ENCODE measurements at regions not wholly inside any gene's neighbourhood (a gene's known extent, or its start where the extent isn't known, plus 50 kb on each side); places are given as distances from the start of the nearest gene placed in this dataset.

DNA sequence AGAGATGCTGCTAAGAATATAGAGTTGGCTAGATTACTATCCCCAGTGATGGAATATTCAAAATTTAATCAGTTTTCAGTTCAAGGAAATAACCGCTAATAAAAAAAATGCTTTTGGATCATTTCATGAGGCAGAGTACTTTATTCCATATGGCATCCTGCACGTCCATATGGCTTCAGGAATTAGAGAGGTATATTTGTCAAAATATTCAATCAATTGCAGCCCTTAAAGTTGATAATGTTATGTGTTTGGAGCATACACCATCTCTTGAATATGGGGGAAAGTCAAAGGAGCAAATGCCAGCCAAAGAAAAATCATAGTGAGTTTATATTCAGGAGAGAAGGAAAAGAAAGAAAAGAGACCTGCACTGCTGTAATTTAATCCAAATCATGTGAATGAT lies 266.4 kb downstream of the TMEM182 start:
- no peak for DNase-seq (ENCODE audit: low spot score)

All from AG20443 (cell line).